ENCODE measurements at regions not wholly inside any gene's neighbourhood (a gene's known extent, or its start where the extent isn't known, plus 50 kb on each side); places are given as distances from the start of the nearest gene placed in this dataset.

DNA sequence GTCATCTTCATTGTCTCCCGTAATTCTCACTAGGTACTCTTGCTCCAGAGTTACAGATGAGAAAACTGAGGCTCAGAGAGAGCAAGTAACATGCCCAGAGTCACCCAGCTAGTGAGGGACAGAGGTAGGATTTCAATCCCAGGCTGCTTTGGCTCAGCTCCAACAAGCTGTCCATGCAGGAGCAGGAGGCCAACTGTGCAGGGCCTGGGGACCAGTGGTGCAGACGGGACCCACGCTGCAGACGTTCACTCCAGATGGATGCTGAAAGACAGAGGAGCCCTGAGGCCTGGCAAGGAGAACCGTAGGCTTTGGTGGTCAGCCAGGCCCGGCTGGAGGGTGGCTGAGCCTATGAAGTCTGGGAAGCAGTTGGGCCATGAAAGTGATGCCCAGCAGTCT, 102.6 kb downstream of the MCFD2 start:
- H3K27ac ChIP-seq (ENCODE audit: low read depth in 1 of 2, low read length in 2 of 2): peak overlapping the region; percentile 58 to 61
- WGBS: 89% methylated on average over 6 of the region's 6 CpGs
- DNase-seq (ENCODE audit: low spot score): peak; percentile 20
- no peaks in the 10 kb centered on the region for H3K4me1 ChIP-seq (ENCODE audit: control insufficient read depth in 4 of 4, insufficient read depth in 4 of 4, low read length in 3 of 4)
- no peak overlapping the region for H3K9ac ChIP-seq (ENCODE audit: low read depth in 1 of 2, low read length in 2 of 2)
- no peaks in the 10 kb centered on the region for H3K36me3 ChIP-seq (ENCODE audit: control insufficient read depth in 4 of 4, insufficient read depth in 3 of 4, low read depth in 1 of 4, low read length in 3 of 4)
- no peak overlapping the region for H3K4me3 ChIP-seq (ENCODE audit: low read depth in 1 of 3, low read length in 3 of 3)
- H3K9me3 ChIP-seq (ENCODE audit: control insufficient read depth in 4 of 4, low read length in 3 of 4): no peaks in the 10 kb centered on the region
- H3K27me3 ChIP-seq (ENCODE audit: control insufficient read depth in 4 of 4, insufficient read depth in 4 of 4, low read length in 3 of 4): no peaks in the 10 kb centered on the region
- TF ChIP-seq RXRA (IDR thresholded peaks at IDR 0.05) (no peak), YY1 (IDR thresholded peaks at IDR 0.05) (no peak), JUND (IDR thresholded peaks at IDR 0.05) (no peak), FOXA2 (IDR thresholded peaks at IDR 0.05) (no peak)
- TF ChIP-seq, protein P1, sequence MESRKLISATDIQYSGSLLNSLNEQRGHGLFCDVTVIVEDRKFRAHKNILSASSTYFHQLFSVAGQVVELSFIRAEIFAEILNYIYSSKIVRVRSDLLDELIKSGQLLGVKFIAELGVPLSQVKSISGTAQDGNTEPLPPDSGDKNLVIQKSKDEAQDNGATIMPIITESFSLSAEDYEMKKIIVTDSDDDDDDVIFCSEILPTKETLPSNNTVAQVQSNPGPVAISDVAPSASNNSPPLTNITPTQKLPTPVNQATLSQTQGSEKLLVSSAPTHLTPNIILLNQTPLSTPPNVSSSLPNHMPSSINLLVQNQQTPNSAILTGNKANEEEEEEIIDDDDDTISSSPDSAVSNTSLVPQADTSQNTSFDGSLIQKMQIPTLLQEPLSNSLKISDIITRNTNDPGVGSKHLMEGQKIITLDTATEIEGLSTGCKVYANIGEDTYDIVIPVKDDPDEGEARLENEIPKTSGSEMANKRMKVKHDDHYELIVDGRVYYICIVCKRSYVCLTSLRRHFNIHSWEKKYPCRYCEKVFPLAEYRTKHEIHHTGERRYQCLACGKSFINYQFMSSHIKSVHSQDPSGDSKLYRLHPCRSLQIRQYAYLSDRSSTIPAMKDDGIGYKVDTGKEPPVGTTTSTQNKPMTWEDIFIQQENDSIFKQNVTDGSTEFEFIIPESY (IDR thresholded peaks at IDR 0.05): no peak
